GM10248 (cell line): ENCODE measurements at regions not wholly inside any gene's neighbourhood (a gene's known extent, or its start where the extent isn't known, plus 50 kb on each side); places are given as distances from the start of the nearest gene placed in this dataset.
"Not testable (repeated sequence)": the region's sequence is repeated elsewhere in the genome, so short reads cannot be mapped to it uniquely, and the experiment has no call there.

Source experiments
- CTCF ChIA-PET: fragments of 300-600 bp; sonication (Branson Sonifier 250); formaldehyde crosslinking; extraction: SDS; loops from one replicate; lab custom pipeline; 2021; ENCODE audit warnings: antibody characterized with exemption; lab: Yijun Ruan, JAX
- POLR2A ChIA-PET: fragments of 350-650 bp; sonication (Branson Sonifier 250); formaldehyde crosslinking; extraction: SDS; loops from one replicate; lab custom pipeline; 2020; ENCODE audit warnings: antibody characterized with exemption; lab: Yijun Ruan, JAX
- DNase-seq: peaks from one replicate; pipeline ENCODE4 v3.0.0; 2012; ENCODE audit errors: extremely low spot score
- CTCF ChIP-seq: IDR thresholded peaks from 2 replicates; pipeline ENCODE4 v1.5.1; 2012; ENCODE audit warnings: mild to moderate bottlenecking, low read depth; ENCODE audit errors: extremely low read depth, missing control alignments, control extremely low read depth

GRCh38 chr13:44854313-44855060 lies 134.8 kb downstream of the NUFIP1 start:
- no peak for DNase-seq
- ChIA-PET CTCF (interaction anchor here (1.1 kb wide), 1 partner anchor 18 kb away, joined by 3 read pairs; no protein-coding TSS in a partner anchor), POLR2A (no interaction called here)
- no peak for TF ChIP-seq CTCF

- ChIA-PET POLR2A (no interaction called here), CTCF (interaction anchor here (1.1 kb wide), 1 partner anchor 19 kb away, joined by 3 read pairs; no protein-coding TSS in a partner anchor)
- DNase-seq: no peak
- no peak for TF ChIP-seq CTCF
Measured at GRCh38 chr13:44853641-44854040, 135.6 kb downstream of the NUFIP1 start.

GRCh38 chr13:44848920-44849676 lies 140.2 kb downstream of the NUFIP1 start:
- CTCF ChIA-PET: no interaction called here
- POLR2A ChIA-PET: no interaction called here
- TF ChIP-seq CTCF: no peak
- no peak for DNase-seq

- CTCF ChIA-PET, POLR2A ChIA-PET, DNase-seq: not testable (repeated sequence)
Measured at GRCh38 chr13:44845281-44846058, 143.8 kb downstream of the NUFIP1 start.

GRCh38 chr13:44844786-44845185 lies 144.5 kb downstream of the NUFIP1 start:
- ChIA-PET POLR2A (no interaction called here), CTCF (no interaction called here)
- no peak for DNase-seq
- no peak for TF ChIP-seq CTCF

- no peak for TF ChIP-seq CTCF
- ChIA-PET CTCF (no interaction called here), POLR2A (interaction anchor here (0.6 kb wide), 1 partner anchor 209 kb away, joined by 3 read pairs; no protein-coding TSS in a partner anchor)
Measured at GRCh38 chr13:44843403-44843802, 145.9 kb downstream of the NUFIP1 start.

More at GRCh38 chr13:44843403-44843802, 145.9 kb downstream of the NUFIP1 start:
- DNase-seq: no peak
